Osteocyte (in vitro differentiated cells): ENCODE measurements at regions not wholly inside any gene's neighbourhood (a gene's known extent, or its start where the extent isn't known, plus 50 kb on each side); places are given as distances from the start of the nearest gene placed in this dataset.

Experiments
- DNase-seq: peaks from one replicate; pipeline ENCODE4 v3.0.0; 2021; ENCODE audit warnings: mixed read lengths; ENCODE audit not compliant: unreplicated experiment; ENCODE audit errors: extremely low spot score
- H3K27ac Mint-ChIP-seq: one replicate; pipeline ENCODE4 v1.8.0; 2021; ENCODE audit warnings: mild to moderate bottlenecking, mixed read lengths; ENCODE audit not compliant: unreplicated experiment
- H3K27me3 Mint-ChIP-seq: one replicate; pipeline ENCODE4 v1.8.0; 2021; ENCODE audit warnings: mixed read lengths; ENCODE audit not compliant: unreplicated experiment
- H3K36me3 Mint-ChIP-seq: one replicate; pipeline ENCODE4 v1.8.0; 2021; ENCODE audit warnings: mixed read lengths; ENCODE audit not compliant: unreplicated experiment
- H3K4me1 Mint-ChIP-seq: one replicate; pipeline ENCODE4 v1.8.0; 2021; ENCODE audit warnings: mixed read lengths; ENCODE audit not compliant: unreplicated experiment
- H3K4me3 Mint-ChIP-seq: one replicate; pipeline ENCODE4 v1.8.0; 2021; ENCODE audit warnings: mild to moderate bottlenecking, moderate library complexity, mixed read lengths; ENCODE audit not compliant: unreplicated experiment
- H3K9me3 Mint-ChIP-seq: one replicate; pipeline ENCODE4 v1.8.0; 2021; ENCODE audit warnings: mixed read lengths; ENCODE audit not compliant: unreplicated experiment
- TF ChIP-seq, protein P1 (sequence below): fragments of 200-600 bp; sonication (generic); IDR thresholded peaks from 2 replicates; pipeline ENCODE4 v1.5.0; 2021; ENCODE audit warnings: antibody characterized with exemption, mild to moderate bottlenecking, moderate library complexity

DNA sequence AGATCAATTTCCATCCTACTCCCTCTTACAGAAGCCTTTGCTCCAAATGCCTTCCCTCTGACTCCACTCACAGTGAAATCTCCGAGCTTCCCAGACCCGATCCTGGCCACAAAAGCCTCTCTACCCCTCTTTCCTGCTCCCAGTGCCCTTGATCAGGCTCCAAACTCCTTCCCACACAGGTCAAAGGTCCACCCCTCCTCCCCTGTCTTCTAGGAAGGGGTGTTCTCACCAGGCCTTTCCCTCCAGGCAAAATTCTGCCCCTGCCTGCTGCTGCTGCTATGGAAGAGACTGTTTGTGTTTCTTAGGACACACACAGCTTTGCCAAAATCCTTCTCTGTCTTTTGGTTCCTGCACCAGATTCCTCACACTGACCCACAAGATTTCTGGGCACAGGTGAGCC lies 85.8 kb upstream of the ALDH1A1 start:
- no peak overlapping the region for H3K4me3 Mint-ChIP-seq
- no peak for DNase-seq
- H3K4me1 Mint-ChIP-seq = peaks cover 11% of the 10 kb centered on the region
- H3K36me3 Mint-ChIP-seq = no peaks in the 10 kb centered on the region
- no peak overlapping the region for H3K27ac Mint-ChIP-seq
- H3K27me3 Mint-ChIP-seq = peaks cover 47% of the 10 kb centered on the region
- no peaks in the 10 kb centered on the region for H3K9me3 Mint-ChIP-seq
- TF ChIP-seq, protein P1, sequence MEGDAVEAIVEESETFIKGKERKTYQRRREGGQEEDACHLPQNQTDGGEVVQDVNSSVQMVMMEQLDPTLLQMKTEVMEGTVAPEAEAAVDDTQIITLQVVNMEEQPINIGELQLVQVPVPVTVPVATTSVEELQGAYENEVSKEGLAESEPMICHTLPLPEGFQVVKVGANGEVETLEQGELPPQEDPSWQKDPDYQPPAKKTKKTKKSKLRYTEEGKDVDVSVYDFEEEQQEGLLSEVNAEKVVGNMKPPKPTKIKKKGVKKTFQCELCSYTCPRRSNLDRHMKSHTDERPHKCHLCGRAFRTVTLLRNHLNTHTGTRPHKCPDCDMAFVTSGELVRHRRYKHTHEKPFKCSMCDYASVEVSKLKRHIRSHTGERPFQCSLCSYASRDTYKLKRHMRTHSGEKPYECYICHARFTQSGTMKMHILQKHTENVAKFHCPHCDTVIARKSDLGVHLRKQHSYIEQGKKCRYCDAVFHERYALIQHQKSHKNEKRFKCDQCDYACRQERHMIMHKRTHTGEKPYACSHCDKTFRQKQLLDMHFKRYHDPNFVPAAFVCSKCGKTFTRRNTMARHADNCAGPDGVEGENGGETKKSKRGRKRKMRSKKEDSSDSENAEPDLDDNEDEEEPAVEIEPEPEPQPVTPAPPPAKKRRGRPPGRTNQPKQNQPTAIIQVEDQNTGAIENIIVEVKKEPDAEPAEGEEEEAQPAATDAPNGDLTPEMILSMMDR = no peak

DNA sequence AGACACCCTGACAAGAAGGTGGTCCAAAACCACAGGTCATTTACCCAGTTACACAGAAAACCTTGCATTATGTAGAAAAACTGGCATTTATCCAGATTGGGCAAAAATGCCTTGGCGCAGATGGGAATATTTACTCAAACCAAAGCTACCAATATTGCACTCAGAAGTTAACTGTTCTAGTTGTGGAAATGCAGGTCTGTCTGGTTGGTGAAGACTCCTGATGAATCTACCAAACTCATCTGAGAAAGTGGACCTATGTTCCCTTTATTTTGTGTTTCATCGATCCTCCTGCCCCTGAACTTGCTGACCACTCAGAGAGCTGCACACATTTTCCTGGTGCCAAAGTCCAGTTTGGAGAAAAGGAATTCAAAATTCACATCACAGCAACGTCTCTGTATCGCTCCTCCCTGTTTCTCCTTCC lies 85.2 kb upstream of the ALDH1A1 start:
- H3K4me3 Mint-ChIP-seq = no peak overlapping the region
- TF ChIP-seq, protein P1 = no peak
- no peak overlapping the region for H3K27ac Mint-ChIP-seq
- H3K9me3 Mint-ChIP-seq = no peaks in the 10 kb centered on the region
- no peak for DNase-seq
- peaks cover 11% of the 10 kb centered on the region for H3K4me1 Mint-ChIP-seq
- peaks cover 49% of the 10 kb centered on the region for H3K27me3 Mint-ChIP-seq
- H3K36me3 Mint-ChIP-seq = no peaks in the 10 kb centered on the region

GRCh38 chr9:73037613-73038012 lies 84.8 kb upstream of the ALDH1A1 start:
- TF ChIP-seq, protein P1 = no peak
- H3K9me3 Mint-ChIP-seq = no peaks in the 10 kb centered on the region
- no peak for DNase-seq
- no peak overlapping the region for H3K4me3 Mint-ChIP-seq
- H3K4me1 Mint-ChIP-seq = peaks cover 11% of the 10 kb centered on the region
- no peaks in the 10 kb centered on the region for H3K36me3 Mint-ChIP-seq
- peaks cover 50% of the 10 kb centered on the region for H3K27me3 Mint-ChIP-seq
- H3K27ac Mint-ChIP-seq = no peak overlapping the region

DNA sequence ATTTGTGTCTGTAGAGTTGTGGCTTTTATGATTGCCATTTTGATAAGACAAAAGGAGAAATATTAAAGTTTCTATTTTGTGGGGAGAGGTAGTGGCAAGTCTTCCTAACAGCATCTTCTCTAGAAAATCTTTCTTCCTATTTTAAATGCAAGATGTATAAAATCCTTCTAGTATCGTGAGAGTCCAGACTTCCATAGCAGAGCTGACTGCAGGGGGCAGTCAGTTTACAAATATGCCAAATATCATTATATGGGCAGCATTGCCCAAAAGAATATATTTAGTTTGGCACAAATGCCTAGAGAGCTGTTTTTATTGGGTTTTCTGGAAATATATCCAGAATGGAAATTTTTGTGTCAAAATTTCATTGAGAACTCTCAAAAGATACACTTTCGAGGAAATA lies 82.1 kb upstream of the ALDH1A1 start:
- no peaks in the 10 kb centered on the region for H3K36me3 Mint-ChIP-seq
- peaks cover 11% of the 10 kb centered on the region for H3K4me1 Mint-ChIP-seq
- TF ChIP-seq, protein P1 = peak; percentile 18
- H3K9me3 Mint-ChIP-seq = no peaks in the 10 kb centered on the region
- H3K27ac Mint-ChIP-seq = no peak overlapping the region
- peaks cover 50% of the 10 kb centered on the region for H3K27me3 Mint-ChIP-seq
- H3K4me3 Mint-ChIP-seq = no peak overlapping the region
- DNase-seq = no peak

DNA sequence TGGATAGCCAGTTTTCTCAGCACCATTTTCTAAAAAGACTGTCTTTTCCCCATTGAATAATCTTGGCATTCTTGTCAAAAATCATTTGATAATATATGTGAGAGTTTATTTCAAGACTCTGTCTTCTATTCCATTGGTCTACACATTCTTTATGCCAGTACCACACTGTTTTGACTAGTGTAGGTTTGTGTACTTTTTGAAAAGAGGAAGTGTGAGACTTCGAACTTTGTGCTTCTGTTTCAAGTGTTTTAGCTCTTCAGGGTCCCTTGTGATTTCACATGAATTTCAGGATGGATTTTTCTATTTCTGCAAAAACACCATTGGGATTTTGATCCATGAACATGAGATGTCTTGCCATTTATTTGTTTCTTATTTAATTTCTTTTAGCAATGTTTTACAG lies 78.5 kb upstream of the ALDH1A1 start:
- no peaks in the 10 kb centered on the region for H3K9me3 Mint-ChIP-seq
- H3K36me3 Mint-ChIP-seq = no peaks in the 10 kb centered on the region
- TF ChIP-seq, protein P1 = no peak
- no peak overlapping the region for H3K27ac Mint-ChIP-seq
- H3K4me1 Mint-ChIP-seq = no peaks in the 10 kb centered on the region
- H3K4me3 Mint-ChIP-seq = no peak overlapping the region
- no peak for DNase-seq
- peaks cover 31% of the 10 kb centered on the region for H3K27me3 Mint-ChIP-seq
